ENCODE measurements at regions not wholly inside any gene's neighbourhood (a gene's known extent, or its start where the extent isn't known, plus 50 kb on each side); places are given as distances from the start of the nearest gene placed in this dataset.
"Not testable (repeated sequence)": the region's sequence is repeated elsewhere in the genome, so short reads cannot be mapped to it uniquely, and the experiment has no call there.

- Histone ChIP-seq H3K9ac (ENCODE audit: low read depth in 1 of 2, low read length in 2 of 2) (no peak overlapping the region), H3K36me3 (ENCODE audit: control insufficient read depth in 2 of 2, insufficient read depth in 2 of 2, low read length in 2 of 2) (no peaks in the 10 kb centered on the region), H3K27ac (ENCODE audit: low read depth in 2 of 2, low read length in 2 of 2) (no peak overlapping the region), H3K27me3 (ENCODE audit: control insufficient read depth in 2 of 2, insufficient read depth in 2 of 2, low read length in 2 of 2) (no peaks in the 10 kb centered on the region), H3K4me3 (ENCODE audit: low read length in 2 of 2) (no peak overlapping the region), H3K9me3 (ENCODE audit: control insufficient read depth in 2 of 2, low read length in 2 of 2) (no peaks in the 10 kb centered on the region), H3K4me1 (ENCODE audit: control insufficient read depth in 2 of 2, insufficient read depth in 2 of 2, low read length in 2 of 2) (no peaks in the 10 kb centered on the region)
Measured at GRCh38 chr20:43827940-43828562, 86.6 kb upstream of the TOX2 start.

GRCh38 chr20:43826943-43827342 lies 87.7 kb upstream of the TOX2 start:
- H3K9ac ChIP-seq (ENCODE audit: low read depth in 1 of 2, low read length in 2 of 2); H3K4me1 ChIP-seq (ENCODE audit: control insufficient read depth in 2 of 2, insufficient read depth in 2 of 2, low read length in 2 of 2); H3K27me3 ChIP-seq (ENCODE audit: control insufficient read depth in 2 of 2, insufficient read depth in 2 of 2, low read length in 2 of 2); H3K4me3 ChIP-seq (ENCODE audit: low read length in 2 of 2); H3K36me3 ChIP-seq (ENCODE audit: control insufficient read depth in 2 of 2, insufficient read depth in 2 of 2, low read length in 2 of 2); H3K9me3 ChIP-seq (ENCODE audit: control insufficient read depth in 2 of 2, low read length in 2 of 2); H3K27ac ChIP-seq (ENCODE audit: low read depth in 2 of 2, low read length in 2 of 2): not testable (repeated sequence)

GRCh38 chr20:43825581-43825980 lies 89.1 kb upstream of the TOX2 start:
- Histone ChIP-seq H3K27me3 (ENCODE audit: control insufficient read depth in 2 of 2, insufficient read depth in 2 of 2, low read length in 2 of 2) (no peaks in the 10 kb centered on the region), H3K4me1 (ENCODE audit: control insufficient read depth in 2 of 2, insufficient read depth in 2 of 2, low read length in 2 of 2) (no peaks in the 10 kb centered on the region), H3K9ac (ENCODE audit: low read depth in 1 of 2, low read length in 2 of 2) (no peak overlapping the region), H3K27ac (ENCODE audit: low read depth in 2 of 2, low read length in 2 of 2) (no peak overlapping the region), H3K4me3 (ENCODE audit: low read length in 2 of 2) (no peak overlapping the region), H3K9me3 (ENCODE audit: control insufficient read depth in 2 of 2, low read length in 2 of 2) (no peaks in the 10 kb centered on the region), H3K36me3 (ENCODE audit: control insufficient read depth in 2 of 2, insufficient read depth in 2 of 2, low read length in 2 of 2) (no peaks in the 10 kb centered on the region)

DNA sequence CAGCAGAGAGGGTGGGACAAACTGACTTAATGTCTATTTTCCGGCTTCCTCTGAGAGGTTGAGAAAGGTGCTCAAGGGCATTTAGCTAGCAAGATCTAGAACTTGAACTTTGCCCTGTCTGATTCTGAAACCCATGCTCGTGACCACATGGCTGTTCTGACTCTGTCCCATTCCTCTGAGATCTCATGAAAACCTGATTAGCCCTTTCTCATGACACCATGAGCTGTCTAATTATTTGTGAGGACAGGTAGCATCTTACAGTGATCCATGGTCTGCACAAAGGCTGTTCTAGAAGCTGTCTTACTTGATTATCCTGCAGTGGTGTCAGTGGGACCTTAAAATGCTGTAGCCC lies 89.6 kb upstream of the TOX2 start:
- no peaks in the 10 kb centered on the region for H3K9me3 ChIP-seq (ENCODE audit: control insufficient read depth in 2 of 2, low read length in 2 of 2)
- no peak overlapping the region for H3K27ac ChIP-seq (ENCODE audit: low read depth in 2 of 2, low read length in 2 of 2)
- H3K36me3 ChIP-seq (ENCODE audit: control insufficient read depth in 2 of 2, insufficient read depth in 2 of 2, low read length in 2 of 2), result no peaks in the 10 kb centered on the region
- no peak overlapping the region for H3K9ac ChIP-seq (ENCODE audit: low read depth in 1 of 2, low read length in 2 of 2)
- H3K27me3 ChIP-seq (ENCODE audit: control insufficient read depth in 2 of 2, insufficient read depth in 2 of 2, low read length in 2 of 2), result no peaks in the 10 kb centered on the region
- no peak overlapping the region for H3K4me3 ChIP-seq (ENCODE audit: low read length in 2 of 2)
- no peaks in the 10 kb centered on the region for H3K4me1 ChIP-seq (ENCODE audit: control insufficient read depth in 2 of 2, insufficient read depth in 2 of 2, low read length in 2 of 2)

DNA sequence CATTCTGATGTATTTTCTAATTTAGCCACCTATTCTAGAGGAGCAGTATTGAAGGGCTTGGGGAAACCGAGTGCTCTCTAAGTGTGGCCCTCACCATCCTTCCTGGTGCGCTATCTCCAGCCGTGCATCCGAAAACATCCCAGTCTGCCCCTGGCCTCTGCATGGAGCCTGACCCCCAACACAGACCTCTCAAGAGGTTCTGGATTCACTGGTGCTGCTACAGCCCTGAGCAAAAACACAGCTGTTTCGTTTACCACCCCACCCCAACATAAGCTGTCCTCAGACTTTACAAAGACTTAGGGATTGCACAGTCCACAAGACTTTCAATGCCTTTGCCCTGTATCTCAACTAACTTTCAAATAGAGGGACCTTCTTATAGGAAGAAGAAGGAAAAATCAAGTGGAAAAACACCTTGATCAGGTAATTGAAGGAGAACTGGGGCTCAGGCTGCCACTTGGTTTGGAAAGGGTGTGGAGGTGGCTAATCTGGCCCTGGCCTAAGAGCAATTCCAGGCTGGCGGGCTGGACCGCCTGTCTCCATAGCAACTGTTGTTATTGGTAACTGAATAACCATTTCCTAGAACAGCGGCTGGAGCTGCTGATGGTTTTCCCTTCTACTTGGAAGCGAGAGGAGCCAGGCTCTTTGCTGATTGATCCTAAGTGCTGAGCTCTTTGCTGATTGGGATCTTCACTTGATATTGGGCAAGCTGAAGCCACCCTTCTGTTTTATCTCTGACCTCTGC lies 90.2 kb upstream of the TOX2 start:
- no peak overlapping the region for H3K4me3 ChIP-seq (ENCODE audit: low read length in 2 of 2)
- H3K9ac ChIP-seq (ENCODE audit: low read depth in 1 of 2, low read length in 2 of 2), result no peak overlapping the region
- no peaks in the 10 kb centered on the region for H3K9me3 ChIP-seq (ENCODE audit: control insufficient read depth in 2 of 2, low read length in 2 of 2)
- no peaks in the 10 kb centered on the region for H3K36me3 ChIP-seq (ENCODE audit: control insufficient read depth in 2 of 2, insufficient read depth in 2 of 2, low read length in 2 of 2)
- H3K27ac ChIP-seq (ENCODE audit: low read depth in 2 of 2, low read length in 2 of 2), result no peak overlapping the region
- no peaks in the 10 kb centered on the region for H3K27me3 ChIP-seq (ENCODE audit: control insufficient read depth in 2 of 2, insufficient read depth in 2 of 2, low read length in 2 of 2)
- no peaks in the 10 kb centered on the region for H3K4me1 ChIP-seq (ENCODE audit: control insufficient read depth in 2 of 2, insufficient read depth in 2 of 2, low read length in 2 of 2)

- no peaks in the 10 kb centered on the region for H3K27me3 ChIP-seq (ENCODE audit: control insufficient read depth in 2 of 2, insufficient read depth in 2 of 2, low read length in 2 of 2)
- no peaks in the 10 kb centered on the region for H3K9me3 ChIP-seq (ENCODE audit: control insufficient read depth in 2 of 2, low read length in 2 of 2)
- H3K4me3 ChIP-seq (ENCODE audit: low read length in 2 of 2), result no peak overlapping the region
- H3K4me1 ChIP-seq (ENCODE audit: control insufficient read depth in 2 of 2, insufficient read depth in 2 of 2, low read length in 2 of 2), result no peaks in the 10 kb centered on the region
- H3K27ac ChIP-seq (ENCODE audit: low read depth in 2 of 2, low read length in 2 of 2), result no peak overlapping the region
- H3K36me3 ChIP-seq (ENCODE audit: control insufficient read depth in 2 of 2, insufficient read depth in 2 of 2, low read length in 2 of 2), result no peaks in the 10 kb centered on the region
- H3K9ac ChIP-seq (ENCODE audit: low read depth in 1 of 2, low read length in 2 of 2), result no peak overlapping the region
Measured at GRCh38 chr20:43821795-43822194, 92.9 kb upstream of the TOX2 start.

- Histone ChIP-seq H3K27ac (ENCODE audit: low read depth in 2 of 2, low read length in 2 of 2) (no peak overlapping the region), H3K27me3 (ENCODE audit: control insufficient read depth in 2 of 2, insufficient read depth in 2 of 2, low read length in 2 of 2) (no peaks in the 10 kb centered on the region), H3K9ac (ENCODE audit: low read depth in 1 of 2, low read length in 2 of 2) (no peak overlapping the region), H3K36me3 (ENCODE audit: control insufficient read depth in 2 of 2, insufficient read depth in 2 of 2, low read length in 2 of 2) (no peaks in the 10 kb centered on the region), H3K9me3 (ENCODE audit: control insufficient read depth in 2 of 2, low read length in 2 of 2) (no peaks in the 10 kb centered on the region), H3K4me3 (ENCODE audit: low read length in 2 of 2) (no peak overlapping the region), H3K4me1 (ENCODE audit: control insufficient read depth in 2 of 2, insufficient read depth in 2 of 2, low read length in 2 of 2) (no peaks in the 10 kb centered on the region)
Measured at GRCh38 chr20:43820731-43821330, 93.8 kb upstream of the TOX2 start.

GRCh38 chr20:43812216-43812615 lies 85.4 kb upstream of the GTSF1L start:
- H3K4me1 ChIP-seq (ENCODE audit: control insufficient read depth in 2 of 2, insufficient read depth in 2 of 2, low read length in 2 of 2), result no peaks in the 10 kb centered on the region
- no peaks in the 10 kb centered on the region for H3K27me3 ChIP-seq (ENCODE audit: control insufficient read depth in 2 of 2, insufficient read depth in 2 of 2, low read length in 2 of 2)
- H3K9me3 ChIP-seq (ENCODE audit: control insufficient read depth in 2 of 2, low read length in 2 of 2), result peaks cover 0 to 3% of the 10 kb centered on the region in 2 donors
- no peak overlapping the region for H3K4me3 ChIP-seq (ENCODE audit: low read length in 2 of 2)
- H3K36me3 ChIP-seq (ENCODE audit: control insufficient read depth in 2 of 2, insufficient read depth in 2 of 2, low read length in 2 of 2), result no peaks in the 10 kb centered on the region
- H3K9ac ChIP-seq (ENCODE audit: low read depth in 1 of 2, low read length in 2 of 2), result no peak overlapping the region
- no peak overlapping the region for H3K27ac ChIP-seq (ENCODE audit: low read depth in 2 of 2, low read length in 2 of 2)

GRCh38 chr20:43809206-43809819 lies 82.5 kb upstream of the GTSF1L start:
- Histone ChIP-seq H3K4me1 (ENCODE audit: control insufficient read depth in 2 of 2, insufficient read depth in 2 of 2, low read length in 2 of 2) (no peaks in the 10 kb centered on the region), H3K4me3 (ENCODE audit: low read length in 2 of 2) (no peak overlapping the region), H3K9ac (ENCODE audit: low read depth in 1 of 2, low read length in 2 of 2) (no peak overlapping the region), H3K36me3 (ENCODE audit: control insufficient read depth in 2 of 2, insufficient read depth in 2 of 2, low read length in 2 of 2) (no peaks in the 10 kb centered on the region), H3K9me3 (ENCODE audit: control insufficient read depth in 2 of 2, low read length in 2 of 2) (peaks cover 0 to 3% of the 10 kb centered on the region in 2 donors), H3K27me3 (ENCODE audit: control insufficient read depth in 2 of 2, insufficient read depth in 2 of 2, low read length in 2 of 2) (no peaks in the 10 kb centered on the region), H3K27ac (ENCODE audit: low read depth in 2 of 2, low read length in 2 of 2) (no peak overlapping the region)

- Histone ChIP-seq H3K27me3 (ENCODE audit: control insufficient read depth in 2 of 2, insufficient read depth in 2 of 2, low read length in 2 of 2) (no peaks in the 10 kb centered on the region), H3K4me1 (ENCODE audit: control insufficient read depth in 2 of 2, insufficient read depth in 2 of 2, low read length in 2 of 2) (no peaks in the 10 kb centered on the region), H3K9me3 (ENCODE audit: control insufficient read depth in 2 of 2, low read length in 2 of 2) (peaks cover 0 to 3% of the 10 kb centered on the region in 2 donors), H3K27ac (ENCODE audit: low read depth in 2 of 2, low read length in 2 of 2) (no peak overlapping the region), H3K36me3 (ENCODE audit: control insufficient read depth in 2 of 2, insufficient read depth in 2 of 2, low read length in 2 of 2) (no peaks in the 10 kb centered on the region), H3K4me3 (ENCODE audit: low read length in 2 of 2) (no peak overlapping the region), H3K9ac (ENCODE audit: low read depth in 1 of 2, low read length in 2 of 2) (no peak overlapping the region)
Measured at GRCh38 chr20:43804781-43805180, 78.0 kb upstream of the GTSF1L start.

Data from mucosa of rectum (tissue), 2 donors.